ENCODE measurements at regions not wholly inside any gene's neighbourhood (a gene's known extent, or its start where the extent isn't known, plus 50 kb on each side); places are given as distances from the start of the nearest gene placed in this dataset.

- H2AFZ ChIP-seq (ENCODE audit: low read depth, low read length, poor library complexity, severe bottlenecking) = no peak overlapping the region
- TF ChIP-seq ATF3 (IDR thresholded peaks at IDR 0.05) (no peak), SRF (IDR thresholded peaks at IDR 0.05; ENCODE audit: low read depth) (no peak), REST (IDR thresholded peaks at IDR 0.05; ENCODE audit: low read depth) (no peak), MAX (IDR thresholded peaks at IDR 0.05) (no peak)
- H3K4me1 ChIP-seq (ENCODE audit: control insufficient read depth in 1 of 2, insufficient read depth in 2 of 2, low read length in 2 of 2) = no peaks in the 10 kb centered on the region
- no peak overlapping the region for H3K9ac ChIP-seq (ENCODE audit: low read length)
- H4K20me1 ChIP-seq (ENCODE audit: insufficient read depth) = no peaks in the 10 kb centered on the region
- no peaks in the 10 kb centered on the region for H3K27me3 ChIP-seq (ENCODE audit: insufficient read depth, low read length)
- H3K4me2 ChIP-seq (ENCODE audit: low read length) = no peak overlapping the region
- DNase-seq (ENCODE audit: low read depth, low spot score) = no peak
- intact Hi-C loops (cut with micrococcal nuclease) = no loop called here
- H3K79me2 ChIP-seq (ENCODE audit: insufficient read depth, low read length) = no peaks in the 10 kb centered on the region; the same call in 1 of the 2 replicates
- ChIA-PET CTCF (interaction anchor here (1.7 kb wide), 1 partner anchor 16 kb away, joined by 4 read pairs; no protein-coding TSS in a partner anchor), RAD21 (ENCODE audit: low non-redundant PET in 1 of 2, low total read pairs in 2 of 2, uncharacterized antibody in 2 of 2, unreplicated experiment in 2 of 2) (no interaction called here), POLR2A (no interaction called here)
- no peaks in the 10 kb centered on the region for H3K9me3 ChIP-seq (ENCODE audit: control insufficient read depth in 1 of 2, insufficient read depth in 1 of 2, low read depth in 1 of 2, low read length in 2 of 2)
- no peaks in the 10 kb centered on the region for H3K9me2 ChIP-seq (ENCODE audit: insufficient read depth)
- peaks cover 0 to 2% of the 10 kb centered on the region in 2 experiments; a peak in 1 of 4 replicates for H3K36me3 ChIP-seq (ENCODE audit: control insufficient read depth in 1 of 2, insufficient read depth in 2 of 2, low read length in 2 of 2)
- ATAC-seq = no peak
- H3K4me3 ChIP-seq (replicated peaks in 1 of 2; ENCODE audit: low read depth in 1 of 2, low read length in 2 of 2) = no peak overlapping the region
- BruUV-seq (replicated peaks) = no TSS peak
- no peak overlapping the region for H3K27ac ChIP-seq (ENCODE audit: low read depth, low read length)
These were observed 275.3 kb upstream of the MKLN1 start for GRCh38 chr7:131052285-131052904.

- BruUV-seq (replicated peaks) = no TSS peak
- Histone ChIP-seq H3K4me2 (ENCODE audit: low read length) (no peak overlapping the region), H3K9me2 (ENCODE audit: insufficient read depth) (no peaks in the 10 kb centered on the region), H3K9me3 (ENCODE audit: control insufficient read depth in 1 of 2, insufficient read depth in 1 of 2, low read depth in 1 of 2, low read length in 2 of 2) (no peaks in the 10 kb centered on the region), H4K20me1 (ENCODE audit: insufficient read depth) (no peaks in the 10 kb centered on the region), H3K9ac (ENCODE audit: low read length) (no peak overlapping the region), H3K4me3 (replicated peaks in 1 of 2; ENCODE audit: low read depth in 1 of 2, low read length in 2 of 2) (no peak overlapping the region), H3K27me3 (ENCODE audit: insufficient read depth, low read length) (no peaks in the 10 kb centered on the region), H3K4me1 (ENCODE audit: control insufficient read depth in 1 of 2, insufficient read depth in 2 of 2, low read length in 2 of 2) (no peaks in the 10 kb centered on the region), H2AFZ (ENCODE audit: low read depth, low read length, poor library complexity, severe bottlenecking) (no peak overlapping the region), H3K36me3 (ENCODE audit: control insufficient read depth in 1 of 2, insufficient read depth in 2 of 2, low read length in 2 of 2) (peaks cover 0 to 2% of the 10 kb centered on the region in 2 experiments; a peak in 2 of 4 replicates), H3K79me2 (ENCODE audit: insufficient read depth, low read length) (no peaks in the 10 kb centered on the region; the same call in 1 of the 2 replicates), H3K27ac (ENCODE audit: low read depth, low read length) (no peak overlapping the region)
- ATAC-seq (peak; percentile 65), DNase-seq (ENCODE audit: low read depth, low spot score) (no peak)
- POLR2A ChIA-PET = no interaction called here
- RAD21 ChIA-PET (ENCODE audit: low non-redundant PET in 1 of 2, low total read pairs in 2 of 2, uncharacterized antibody in 2 of 2, unreplicated experiment in 2 of 2) = no interaction called here
- intact Hi-C loops (cut with micrococcal nuclease) = no loop called here
- CTCF ChIA-PET = no interaction called here
- TF ChIP-seq RAD21 (IDR thresholded peaks at IDR 0.05; ENCODE audit: low read depth) (no peak), SP1 (IDR thresholded peaks at IDR 0.05; ENCODE audit: low read depth) (no peak), SIN3A (IDR thresholded peaks at IDR 0.05; ENCODE audit: low read depth) (no peak), ZFX (IDR thresholded peaks at IDR 0.05) (no peak), ZBTB33 (IDR thresholded peaks at IDR 0.05; ENCODE audit: extremely low read depth, insufficient replicate concordance, low read length) (no peak), YY1 (IDR thresholded peaks at IDR 0.05; ENCODE audit: extremely low read depth, insufficient replicate concordance, low read depth, low read length) (no peak), FOSL1 (IDR thresholded peaks at IDR 0.05; ENCODE audit: low read depth) (no peak), EZH2phosphoT487 (IDR thresholded peaks at IDR 0.05; ENCODE audit: borderline replicate concordance) (no peak)
These were observed 271.7 kb upstream of the MKLN1 start for GRCh38 chr7:131056007-131056406.
